K562 (cell line): ENCODE measurements at regions not wholly inside any gene's neighbourhood (a gene's known extent, or its start where the extent isn't known, plus 50 kb on each side); places are given as distances from the start of the nearest gene placed in this dataset.

Source experiments
- CREM ChIP-seq: IDR thresholded peaks from 2 replicates; pipeline ENCODE4 v1.6.1; 2014; ENCODE audit warnings: antibody characterized with exemption, low read depth
- GTF2F1 ChIP-seq: IDR thresholded peaks from 2 replicates; pipeline ENCODE4 v1.6.1; 2011; ENCODE audit warnings: low read depth, low read length, improper control_type of control experiment
- ZNF316 ChIP-seq: fragments of 450-650 bp; IDR thresholded peaks from 2 replicates; pipeline ENCODE4 v1.6.1; 2016
- TF ChIP-seq, protein P1 (sequence below): sonication (generic); formaldehyde crosslinking; IDR thresholded peaks from 2 replicates; pipeline ENCODE4 v1.8.0; 2022; ENCODE audit warnings: missing genetic modification reagents, mild to moderate bottlenecking, borderline replicate concordance
- TF ChIP-seq, protein P2 (sequence below): fragments of 450-650 bp; IDR thresholded peaks from 2 replicates; pipeline ENCODE4 v1.6.1; 2016
- TF ChIP-seq, protein P3 (sequence below), 2 experiments: fragments of 450-650 bp; IDR thresholded peaks; 2 replicates each; pipeline ENCODE4 v1.6.1; 2018; ENCODE audit warnings: mild to moderate bottlenecking in 2 of 2, low read depth in 1 of 2; ENCODE audit not compliant: partially characterized antibody in 2 of 2

GRCh38 chr2:163887182-163887581, 151.4 kb upstream of the FIGN start (continued):
- TF ChIP-seq ZNF316 (no peak), CREM (no peak), GTF2F1 (no peak)
- TF ChIP-seq, protein P1, sequence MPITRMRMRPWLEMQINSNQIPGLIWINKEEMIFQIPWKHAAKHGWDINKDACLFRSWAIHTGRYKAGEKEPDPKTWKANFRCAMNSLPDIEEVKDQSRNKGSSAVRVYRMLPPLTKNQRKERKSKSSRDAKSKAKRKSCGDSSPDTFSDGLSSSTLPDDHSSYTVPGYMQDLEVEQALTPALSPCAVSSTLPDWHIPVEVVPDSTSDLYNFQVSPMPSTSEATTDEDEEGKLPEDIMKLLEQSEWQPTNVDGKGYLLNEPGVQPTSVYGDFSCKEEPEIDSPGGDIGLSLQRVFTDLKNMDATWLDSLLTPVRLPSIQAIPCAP, result no peak
- TF ChIP-seq, protein P2, sequence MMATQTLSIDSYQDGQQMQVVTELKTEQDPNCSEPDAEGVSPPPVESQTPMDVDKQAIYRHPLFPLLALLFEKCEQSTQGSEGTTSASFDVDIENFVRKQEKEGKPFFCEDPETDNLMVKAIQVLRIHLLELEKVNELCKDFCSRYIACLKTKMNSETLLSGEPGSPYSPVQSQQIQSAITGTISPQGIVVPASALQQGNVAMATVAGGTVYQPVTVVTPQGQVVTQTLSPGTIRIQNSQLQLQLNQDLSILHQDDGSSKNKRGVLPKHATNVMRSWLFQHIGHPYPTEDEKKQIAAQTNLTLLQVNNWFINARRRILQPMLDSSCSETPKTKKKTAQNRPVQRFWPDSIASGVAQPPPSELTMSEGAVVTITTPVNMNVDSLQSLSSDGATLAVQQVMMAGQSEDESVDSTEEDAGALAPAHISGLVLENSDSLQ, result no peak
- TF ChIP-seq, protein P3, sequence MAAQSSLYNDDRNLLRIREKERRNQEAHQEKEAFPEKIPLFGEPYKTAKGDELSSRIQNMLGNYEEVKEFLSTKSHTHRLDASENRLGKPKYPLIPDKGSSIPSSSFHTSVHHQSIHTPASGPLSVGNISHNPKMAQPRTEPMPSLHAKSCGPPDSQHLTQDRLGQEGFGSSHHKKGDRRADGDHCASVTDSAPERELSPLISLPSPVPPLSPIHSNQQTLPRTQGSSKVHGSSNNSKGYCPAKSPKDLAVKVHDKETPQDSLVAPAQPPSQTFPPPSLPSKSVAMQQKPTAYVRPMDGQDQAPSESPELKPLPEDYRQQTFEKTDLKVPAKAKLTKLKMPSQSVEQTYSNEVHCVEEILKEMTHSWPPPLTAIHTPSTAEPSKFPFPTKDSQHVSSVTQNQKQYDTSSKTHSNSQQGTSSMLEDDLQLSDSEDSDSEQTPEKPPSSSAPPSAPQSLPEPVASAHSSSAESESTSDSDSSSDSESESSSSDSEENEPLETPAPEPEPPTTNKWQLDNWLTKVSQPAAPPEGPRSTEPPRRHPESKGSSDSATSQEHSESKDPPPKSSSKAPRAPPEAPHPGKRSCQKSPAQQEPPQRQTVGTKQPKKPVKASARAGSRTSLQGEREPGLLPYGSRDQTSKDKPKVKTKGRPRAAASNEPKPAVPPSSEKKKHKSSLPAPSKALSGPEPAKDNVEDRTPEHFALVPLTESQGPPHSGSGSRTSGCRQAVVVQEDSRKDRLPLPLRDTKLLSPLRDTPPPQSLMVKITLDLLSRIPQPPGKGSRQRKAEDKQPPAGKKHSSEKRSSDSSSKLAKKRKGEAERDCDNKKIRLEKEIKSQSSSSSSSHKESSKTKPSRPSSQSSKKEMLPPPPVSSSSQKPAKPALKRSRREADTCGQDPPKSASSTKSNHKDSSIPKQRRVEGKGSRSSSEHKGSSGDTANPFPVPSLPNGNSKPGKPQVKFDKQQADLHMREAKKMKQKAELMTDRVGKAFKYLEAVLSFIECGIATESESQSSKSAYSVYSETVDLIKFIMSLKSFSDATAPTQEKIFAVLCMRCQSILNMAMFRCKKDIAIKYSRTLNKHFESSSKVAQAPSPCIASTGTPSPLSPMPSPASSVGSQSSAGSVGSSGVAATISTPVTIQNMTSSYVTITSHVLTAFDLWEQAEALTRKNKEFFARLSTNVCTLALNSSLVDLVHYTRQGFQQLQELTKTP (IDR thresholded peaks at IDR 0.05; ENCODE audit: low read depth in 1 of 2, partially characterized antibody in 2 of 2), result no peak
